Fibroblast of mammary gland (primary cell): ENCODE measurements at regions not wholly inside any gene's neighbourhood (a gene's known extent, or its start where the extent isn't known, plus 50 kb on each side); places are given as distances from the start of the nearest gene placed in this dataset.

Experiments
- DNase-seq: peaks from one replicate; pipeline ENCODE4 v3.0.0-alpha.2; 2010; ENCODE audit warnings: low read depth
- H3K4me3 ChIP-seq: 2 replicates; pipeline ENCODE4 v1.5.1; 2011; ENCODE audit warnings: low read depth, mild to moderate bottlenecking, low read length, moderate library complexity; ENCODE audit not compliant: control insufficient read depth
- TF ChIP-seq, protein P1 (sequence below): conservative IDR thresholded peaks from 2 replicates; pipeline ENCODE4 v1.5.1; 2011; ENCODE audit warnings: low read depth, low read length, inconsistent platforms; ENCODE audit not compliant: control insufficient read depth, insufficient read depth

DNA sequence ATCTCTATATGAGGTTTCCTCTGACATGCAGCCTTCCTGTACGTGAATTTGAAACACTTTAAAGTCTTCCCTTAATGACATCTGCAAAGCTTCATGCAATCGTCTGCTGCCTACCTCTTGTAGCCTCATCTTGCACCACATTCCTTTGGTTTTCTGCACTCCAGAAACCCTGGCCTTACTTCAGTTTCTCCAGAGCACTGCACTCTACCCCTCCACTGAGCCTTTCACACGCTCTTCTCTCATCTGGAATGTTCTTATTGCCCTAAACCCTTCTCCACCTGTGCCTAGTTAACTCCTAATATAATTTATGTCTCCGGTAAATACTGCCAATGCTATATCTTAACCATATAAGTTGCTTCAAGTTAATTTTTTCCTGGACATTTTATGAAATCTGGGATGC, 168.8 kb upstream of the SLC27A6 start:
- H3K4me3 ChIP-seq: no peak overlapping the region
- DNase-seq: no peak
- TF ChIP-seq, protein P1, sequence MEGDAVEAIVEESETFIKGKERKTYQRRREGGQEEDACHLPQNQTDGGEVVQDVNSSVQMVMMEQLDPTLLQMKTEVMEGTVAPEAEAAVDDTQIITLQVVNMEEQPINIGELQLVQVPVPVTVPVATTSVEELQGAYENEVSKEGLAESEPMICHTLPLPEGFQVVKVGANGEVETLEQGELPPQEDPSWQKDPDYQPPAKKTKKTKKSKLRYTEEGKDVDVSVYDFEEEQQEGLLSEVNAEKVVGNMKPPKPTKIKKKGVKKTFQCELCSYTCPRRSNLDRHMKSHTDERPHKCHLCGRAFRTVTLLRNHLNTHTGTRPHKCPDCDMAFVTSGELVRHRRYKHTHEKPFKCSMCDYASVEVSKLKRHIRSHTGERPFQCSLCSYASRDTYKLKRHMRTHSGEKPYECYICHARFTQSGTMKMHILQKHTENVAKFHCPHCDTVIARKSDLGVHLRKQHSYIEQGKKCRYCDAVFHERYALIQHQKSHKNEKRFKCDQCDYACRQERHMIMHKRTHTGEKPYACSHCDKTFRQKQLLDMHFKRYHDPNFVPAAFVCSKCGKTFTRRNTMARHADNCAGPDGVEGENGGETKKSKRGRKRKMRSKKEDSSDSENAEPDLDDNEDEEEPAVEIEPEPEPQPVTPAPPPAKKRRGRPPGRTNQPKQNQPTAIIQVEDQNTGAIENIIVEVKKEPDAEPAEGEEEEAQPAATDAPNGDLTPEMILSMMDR: no peak

DNA sequence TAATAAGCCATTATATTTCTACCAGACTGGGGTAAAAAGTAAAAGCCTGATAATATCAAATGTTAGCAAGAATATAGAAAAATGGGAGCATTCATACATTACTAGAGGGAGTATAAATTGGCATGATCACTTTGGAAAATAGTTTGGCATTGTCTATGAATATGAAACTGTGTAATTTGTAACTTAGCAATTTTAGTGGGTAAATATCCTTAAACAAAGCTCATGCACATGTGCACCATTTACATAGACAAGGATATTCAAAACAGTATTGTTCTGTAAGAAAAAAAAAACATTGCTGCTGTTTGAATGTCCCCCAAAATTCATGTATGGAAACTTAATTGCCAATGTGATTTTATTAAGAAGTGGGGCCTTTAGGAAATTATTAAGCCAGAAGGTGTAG, 166.4 kb upstream of the SLC27A6 start:
- TF ChIP-seq, protein P1: no peak
- H3K4me3 ChIP-seq: no peak overlapping the region
- DNase-seq: no peak

DNA sequence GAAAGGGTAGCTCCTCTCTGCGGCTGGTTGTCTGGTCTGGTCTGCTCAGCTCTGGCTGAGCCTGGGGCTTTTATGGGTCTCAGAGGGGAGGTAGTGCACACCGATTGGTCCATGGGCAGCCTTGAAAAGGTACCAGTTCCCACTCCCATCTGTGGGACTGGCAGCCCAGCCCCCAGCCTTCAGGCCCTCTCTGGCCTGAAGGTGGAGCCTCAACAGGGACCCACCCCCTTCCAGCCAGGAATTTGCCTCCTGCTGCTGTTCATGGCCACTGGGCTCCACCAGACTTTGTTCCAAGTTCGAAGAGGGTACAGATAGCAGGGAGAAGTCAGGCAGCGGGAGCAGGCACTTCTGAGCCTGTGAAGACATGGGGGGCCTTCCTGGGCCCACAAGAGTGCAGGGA, 165.3 kb upstream of the SLC27A6 start:
- DNase-seq: no peak
- H3K4me3 ChIP-seq: no peak overlapping the region
- TF ChIP-seq, protein P1: no peak

DNA sequence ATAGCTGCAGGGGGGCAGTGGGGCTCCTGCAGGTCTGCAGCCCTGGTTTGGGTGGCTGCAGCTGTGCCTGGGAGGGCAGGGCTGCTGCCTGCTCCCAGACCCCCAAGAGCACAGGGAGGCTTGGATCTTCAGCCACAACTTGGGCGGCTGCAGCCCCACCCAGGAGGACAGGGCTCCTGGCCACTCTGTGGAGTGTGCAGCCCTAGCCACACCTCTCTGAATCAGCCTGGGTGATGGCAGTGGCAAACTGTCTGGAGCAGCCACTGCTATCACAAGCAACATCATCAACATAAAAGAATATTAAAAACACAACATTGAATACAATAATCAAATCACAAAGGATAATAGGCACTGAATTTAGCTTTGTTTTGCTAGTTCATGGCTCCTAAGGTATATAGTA, 164.9 kb upstream of the SLC27A6 start:
- TF ChIP-seq, protein P1: no peak
- no peak overlapping the region for H3K4me3 ChIP-seq
- DNase-seq: no peak

DNA sequence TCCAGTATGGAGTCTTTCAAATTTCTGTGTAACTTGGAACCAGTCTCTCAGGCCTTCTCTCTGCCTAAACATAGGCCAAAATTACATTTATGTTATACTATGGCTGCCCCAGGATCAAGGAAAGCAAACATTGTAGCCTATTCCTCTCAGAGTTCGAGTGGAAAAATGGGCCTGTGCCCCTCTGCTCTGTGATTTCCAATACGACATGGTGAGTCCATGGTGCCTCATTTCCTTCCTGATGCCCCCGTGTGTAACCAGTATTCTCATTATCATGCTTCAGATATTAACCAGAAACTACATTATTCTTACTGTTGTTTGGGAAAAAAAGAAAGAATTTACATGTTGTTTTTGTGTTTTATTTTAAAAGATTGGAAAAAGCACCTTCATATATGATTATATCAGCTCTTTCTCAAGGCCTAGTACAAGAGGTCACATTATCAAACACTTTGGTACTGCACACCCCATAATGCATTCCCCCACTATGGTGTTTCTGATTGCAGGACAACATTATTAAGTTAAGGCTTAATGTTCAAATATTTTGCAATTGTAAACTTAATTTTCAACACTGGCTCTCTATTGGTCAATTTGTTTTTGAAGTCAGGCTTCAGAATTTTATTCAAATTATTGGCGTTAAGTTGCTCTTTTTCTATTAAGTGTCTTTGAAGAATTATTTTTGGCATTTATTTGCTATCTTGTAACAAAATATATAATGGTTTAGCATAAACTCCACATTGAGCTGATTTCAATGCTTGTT, 151.8 kb upstream of the SLC27A6 start:
- DNase-seq: no peak
- H3K4me3 ChIP-seq: no peak overlapping the region
- TF ChIP-seq, protein P1: no peak

DNA sequence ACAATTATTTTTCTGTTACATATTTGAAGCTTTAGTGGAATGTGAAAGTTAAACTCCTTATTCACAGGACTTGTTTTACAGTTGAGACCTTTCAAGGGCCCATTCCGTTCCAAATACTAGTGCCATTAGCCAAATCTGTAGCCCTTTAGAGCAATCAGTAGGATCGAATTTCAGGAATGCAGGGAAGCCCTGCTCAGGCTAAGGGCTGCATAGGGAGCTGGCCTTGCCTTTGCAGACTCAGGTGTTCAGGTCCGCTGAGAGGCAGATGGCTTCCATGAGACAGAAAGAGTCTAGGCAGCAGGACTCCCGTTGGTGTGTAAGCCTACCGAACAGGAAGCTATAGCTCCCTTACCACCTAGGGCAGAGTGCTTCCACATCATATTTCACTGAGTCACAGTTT, 150.1 kb upstream of the SLC27A6 start:
- no peak for DNase-seq
- TF ChIP-seq, protein P1: no peak
- no peak overlapping the region for H3K4me3 ChIP-seq
